Gastrocnemius medialis (tissue), 4 donors: ENCODE measurements at regions not wholly inside any gene's neighbourhood (a gene's known extent, or its start where the extent isn't known, plus 50 kb on each side); places are given as distances from the start of the nearest gene placed in this dataset.

Experiments used
- POLR2A ChIP-seq, 2 donors: fragments of 450-650 bp; IDR thresholded peaks; one replicate each; pipeline ENCODE4 v1.6.1; 2017; ENCODE audit warnings: antibody characterized with exemption in 2 of 2, mild to moderate bottlenecking in 2 of 2, moderate library complexity in 2 of 2
- TF ChIP-seq, protein P1 (sequence below), 5 experiments: fragments of 450-650 bp in 3 of 5; fragments of 200-600 bp in 2 of 5; sonication (generic) in 2 of 5; IDR thresholded peaks in 4 of 5; conservative IDR thresholded peaks in 1 of 5; 1 replicate in 4 of 5; 2 replicates in 1 of 5; pipeline ENCODE4 v1.5.1; 2016 to 2019; ENCODE audit warnings: antibody characterized with exemption in 5 of 5, mild to moderate bottlenecking in 3 of 5, moderate library complexity in 3 of 5

DNA sequence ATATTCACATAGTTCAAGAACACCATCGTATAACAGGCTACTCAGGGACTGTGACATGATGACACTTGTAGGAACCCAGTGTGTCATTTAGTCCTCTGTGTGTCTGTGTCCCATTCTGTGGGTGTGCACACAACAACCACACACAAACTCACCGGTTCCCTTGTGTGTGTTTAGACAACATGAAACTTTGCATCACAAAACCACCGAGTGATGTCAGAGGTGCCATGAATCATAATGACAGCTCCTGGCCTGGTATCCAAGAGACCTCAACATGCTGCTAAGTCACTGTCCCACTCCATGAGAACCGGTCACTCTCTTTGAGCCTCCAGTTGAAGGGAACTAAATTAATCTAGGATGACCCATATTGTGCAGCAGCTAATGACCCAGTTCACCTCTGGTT is 421.3 kb downstream of the PREX1 start:
- TF ChIP-seq, protein P1, sequence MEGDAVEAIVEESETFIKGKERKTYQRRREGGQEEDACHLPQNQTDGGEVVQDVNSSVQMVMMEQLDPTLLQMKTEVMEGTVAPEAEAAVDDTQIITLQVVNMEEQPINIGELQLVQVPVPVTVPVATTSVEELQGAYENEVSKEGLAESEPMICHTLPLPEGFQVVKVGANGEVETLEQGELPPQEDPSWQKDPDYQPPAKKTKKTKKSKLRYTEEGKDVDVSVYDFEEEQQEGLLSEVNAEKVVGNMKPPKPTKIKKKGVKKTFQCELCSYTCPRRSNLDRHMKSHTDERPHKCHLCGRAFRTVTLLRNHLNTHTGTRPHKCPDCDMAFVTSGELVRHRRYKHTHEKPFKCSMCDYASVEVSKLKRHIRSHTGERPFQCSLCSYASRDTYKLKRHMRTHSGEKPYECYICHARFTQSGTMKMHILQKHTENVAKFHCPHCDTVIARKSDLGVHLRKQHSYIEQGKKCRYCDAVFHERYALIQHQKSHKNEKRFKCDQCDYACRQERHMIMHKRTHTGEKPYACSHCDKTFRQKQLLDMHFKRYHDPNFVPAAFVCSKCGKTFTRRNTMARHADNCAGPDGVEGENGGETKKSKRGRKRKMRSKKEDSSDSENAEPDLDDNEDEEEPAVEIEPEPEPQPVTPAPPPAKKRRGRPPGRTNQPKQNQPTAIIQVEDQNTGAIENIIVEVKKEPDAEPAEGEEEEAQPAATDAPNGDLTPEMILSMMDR (IDR thresholded peaks at IDR 0.05 in 4 of 5, conservative IDR thresholded peaks at IDR 0.05 in 1 of 5), result no peak
- TF ChIP-seq POLR2A (IDR thresholded peaks at IDR 0.05), result no peak
